GM18508 (cell line): ENCODE measurements at regions not wholly inside any gene's neighbourhood (a gene's known extent, or its start where the extent isn't known, plus 50 kb on each side); places are given as distances from the start of the nearest gene placed in this dataset.
A peak's percentile ranks its signal among the peaks of the same experiment; 100 is the strongest.
"Not testable (repeated sequence)": the region's sequence is repeated elsewhere in the genome, so short reads cannot be mapped to it uniquely, and the experiment has no call there.

ENCODE experiments used
- ATAC-seq: cut with Tn5 transposase; IDR thresholded peaks from one replicate; pipeline ENCODE4 v1.9.1; 2021; ENCODE audit warnings: moderate number of reproducible peaks; ENCODE audit not compliant: insufficient read depth, unreplicated experiment

DNA sequence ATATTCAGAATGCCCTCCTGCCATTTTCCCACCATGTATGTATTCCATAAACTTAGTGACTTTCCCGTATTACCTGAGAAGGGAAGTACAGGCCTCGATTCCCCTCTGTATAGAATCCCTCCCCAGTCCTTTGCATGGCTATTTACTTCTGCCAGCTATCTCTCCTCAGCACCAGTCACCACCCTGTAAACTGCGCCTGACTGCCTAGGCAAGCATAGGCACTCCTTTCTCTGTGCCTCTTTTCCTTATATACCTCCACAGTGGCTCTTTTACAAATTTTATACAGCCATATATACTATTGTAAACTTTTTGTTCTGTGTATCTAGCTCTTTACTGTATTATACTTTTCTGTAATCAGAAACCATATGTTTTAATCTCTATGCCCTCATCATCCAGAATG lies 130.9 kb upstream of the TET2 start:
- no peak for ATAC-seq

DNA sequence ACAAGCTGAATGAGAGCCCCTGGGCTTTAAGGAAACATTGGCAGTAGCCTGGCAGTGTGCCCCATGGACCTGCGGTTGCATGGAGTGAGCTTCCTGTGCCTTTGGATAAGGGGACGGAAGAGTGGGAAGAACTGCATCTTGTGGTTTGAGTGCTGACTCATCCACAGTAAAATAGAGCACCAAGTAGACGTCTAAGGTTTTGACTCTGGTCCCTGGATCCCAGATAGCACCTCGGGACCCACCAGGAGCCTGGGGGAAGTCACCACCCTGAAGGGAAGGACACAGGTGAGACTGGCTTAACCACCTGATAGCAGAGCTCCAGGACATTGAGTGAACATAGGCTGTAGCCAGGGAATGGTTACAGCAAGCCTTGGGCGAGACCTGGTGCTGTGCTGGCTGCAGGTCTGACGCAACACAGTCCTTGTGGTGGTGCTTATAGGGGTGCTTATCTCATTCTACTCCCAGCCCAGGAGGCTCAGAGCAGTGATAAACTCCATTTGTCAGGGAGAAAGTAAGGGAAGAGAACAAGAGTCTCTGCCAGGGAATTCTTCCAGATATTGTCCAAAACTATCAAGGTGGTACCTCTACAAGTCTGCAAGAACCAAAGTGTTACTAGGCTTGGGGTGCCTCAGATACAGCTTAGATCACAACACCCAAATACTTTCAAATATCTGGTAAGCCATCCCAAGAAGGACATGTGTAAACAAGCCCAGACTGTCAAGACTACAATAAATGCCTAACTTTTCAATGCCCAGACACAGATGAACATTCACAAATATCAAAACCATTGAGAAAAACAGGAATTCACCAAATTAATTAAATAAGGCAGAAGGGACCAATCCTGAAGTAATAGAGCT lies 123.6 kb upstream of the TET2 start:
- ATAC-seq: no peak

DNA sequence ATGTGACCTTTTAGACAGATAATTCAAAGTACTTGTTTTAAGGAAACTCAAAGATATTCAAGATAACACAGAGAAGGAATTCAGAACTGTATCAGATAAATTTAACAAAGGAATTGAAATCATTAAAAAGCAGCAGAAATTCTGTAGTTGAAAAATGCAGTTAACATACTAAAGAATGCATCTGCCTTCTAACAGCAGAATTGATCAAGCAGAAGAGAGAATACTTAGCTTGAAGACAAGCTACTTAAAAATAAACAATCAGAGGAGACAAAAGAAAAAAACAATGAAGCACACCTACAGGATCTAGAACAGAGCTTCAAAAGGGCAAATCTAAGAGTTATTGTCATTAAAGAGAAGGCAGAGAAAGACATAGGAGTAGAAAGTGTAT lies 123.0 kb upstream of the TET2 start:
- ATAC-seq: no peak

DNA sequence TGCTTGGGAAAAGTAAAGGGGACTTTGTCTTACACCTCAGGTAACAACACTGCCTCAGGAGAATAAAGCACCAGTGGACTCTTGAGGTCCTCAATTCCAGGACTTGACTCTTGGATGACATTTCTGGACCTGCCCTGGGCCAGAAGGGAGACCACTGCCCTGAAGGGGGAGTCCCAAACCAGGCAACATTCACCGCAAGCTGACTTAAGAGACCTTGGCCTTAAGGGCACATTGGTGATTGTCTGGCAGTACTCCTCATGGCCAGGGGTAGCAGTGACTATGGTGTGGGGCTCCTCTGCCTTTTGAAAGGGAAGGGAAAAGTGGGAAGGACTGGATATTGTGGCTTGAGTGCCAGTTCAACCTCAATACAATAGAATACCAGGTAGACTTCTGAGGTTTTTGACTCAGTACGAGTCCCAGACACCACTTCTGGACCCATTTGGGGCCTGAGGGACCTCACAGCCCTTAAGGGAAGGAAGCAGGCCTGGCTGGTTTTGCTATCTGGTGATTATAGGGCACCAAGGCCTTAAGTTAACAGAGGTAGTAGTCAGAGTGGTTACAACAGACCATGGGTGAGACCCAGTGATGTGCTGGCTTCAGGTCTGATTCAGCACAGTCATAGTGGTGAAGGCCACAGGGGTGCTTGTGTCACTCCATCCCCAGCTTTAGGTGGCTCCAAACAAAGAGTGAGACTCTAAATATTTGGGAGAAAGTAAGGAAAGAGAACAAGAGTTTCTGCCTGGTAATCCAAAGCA lies 121.2 kb upstream of the TET2 start:
- no peak for ATAC-seq

DNA sequence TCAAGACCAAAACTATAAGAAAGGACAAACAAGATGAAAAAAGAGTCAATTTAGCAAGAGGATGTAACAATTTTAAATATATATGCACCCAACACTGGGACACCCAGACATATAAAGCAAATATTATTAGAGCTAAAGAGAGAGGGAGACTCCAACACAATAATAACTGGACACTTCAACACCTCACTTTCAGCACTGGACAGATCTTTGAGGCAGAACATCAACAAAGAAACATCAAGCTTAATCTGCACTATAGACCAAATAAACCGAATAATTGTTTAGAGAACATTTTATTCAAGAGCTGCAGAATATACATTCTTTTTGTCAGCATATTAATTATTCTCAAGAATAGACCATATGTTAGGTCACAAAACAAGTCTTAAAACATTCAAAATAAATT lies 109.7 kb upstream of the TET2 start:
- ATAC-seq: no peak

DNA sequence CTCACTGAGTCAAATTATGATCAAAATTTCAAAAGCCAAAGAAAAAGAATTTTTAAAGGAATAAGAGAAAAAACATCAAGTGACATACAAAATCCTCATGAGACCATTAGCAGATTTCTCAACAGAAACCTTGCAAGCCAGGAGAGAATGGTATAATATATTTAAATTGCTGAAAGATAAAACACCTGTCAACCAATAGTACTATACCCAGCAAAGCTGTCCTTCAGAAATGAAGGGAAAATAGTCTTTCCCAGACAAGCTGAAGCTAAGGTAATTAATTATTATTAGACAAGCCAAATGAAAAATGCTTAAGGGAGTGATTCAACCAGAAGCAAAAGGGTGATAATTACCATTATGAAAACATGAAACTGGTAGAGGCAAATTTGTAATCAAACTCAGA lies 104.2 kb upstream of the TET2 start:
- no peak for ATAC-seq

DNA sequence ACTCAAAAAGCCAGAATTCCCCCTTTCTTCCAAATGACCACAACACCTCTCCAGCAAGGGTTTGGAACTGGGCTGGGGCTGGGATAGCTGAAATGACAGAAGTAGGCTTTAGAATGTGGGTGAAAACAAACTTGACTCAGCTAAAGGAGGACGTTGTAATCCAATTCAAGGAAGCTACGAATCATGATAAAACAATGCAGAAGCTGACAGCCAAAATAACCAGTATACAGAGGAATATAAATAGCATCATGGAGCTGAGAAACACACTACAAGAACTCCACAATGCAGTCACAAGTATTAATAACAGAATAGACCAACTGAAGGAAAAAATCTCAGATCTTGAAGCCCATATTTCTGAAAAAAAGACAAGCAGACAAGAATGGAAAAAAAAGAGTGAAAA lies 95.8 kb upstream of the TET2 start:
- no peak for ATAC-seq

DNA sequence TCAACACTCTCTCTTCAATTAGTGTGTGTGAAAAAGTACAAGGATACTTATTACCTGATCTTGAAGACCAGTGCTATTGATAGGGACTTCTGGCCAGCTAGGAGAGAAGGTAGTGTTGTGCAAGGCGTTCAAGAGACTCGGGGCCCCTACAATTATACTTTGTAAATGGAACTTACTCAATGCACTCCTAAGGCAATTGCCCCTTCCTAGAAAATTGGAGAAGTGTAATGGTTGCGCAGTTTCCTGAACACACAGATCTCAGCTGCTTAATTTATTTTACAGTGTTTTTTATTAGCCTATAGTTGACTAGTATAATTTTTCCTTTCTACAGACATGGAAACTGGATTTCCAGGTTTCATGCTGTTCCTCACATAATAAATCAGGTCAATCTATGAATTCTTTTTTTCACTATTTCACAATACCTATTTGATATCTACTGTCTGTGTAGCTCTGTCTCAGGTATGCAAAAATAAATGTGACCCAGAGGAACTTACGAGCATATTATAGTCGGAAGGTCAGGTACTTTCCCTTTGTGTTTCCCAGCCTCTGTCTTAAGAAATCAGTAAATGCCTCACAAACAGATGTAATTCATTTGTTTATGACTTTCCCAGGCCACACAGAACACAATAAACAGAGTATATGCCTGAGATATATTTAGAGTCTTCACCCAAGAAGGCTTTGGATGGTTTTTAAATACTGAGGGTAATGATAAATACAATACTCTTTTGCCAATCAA lies 89.1 kb upstream of the TET2 start:
- no peak for ATAC-seq

DNA sequence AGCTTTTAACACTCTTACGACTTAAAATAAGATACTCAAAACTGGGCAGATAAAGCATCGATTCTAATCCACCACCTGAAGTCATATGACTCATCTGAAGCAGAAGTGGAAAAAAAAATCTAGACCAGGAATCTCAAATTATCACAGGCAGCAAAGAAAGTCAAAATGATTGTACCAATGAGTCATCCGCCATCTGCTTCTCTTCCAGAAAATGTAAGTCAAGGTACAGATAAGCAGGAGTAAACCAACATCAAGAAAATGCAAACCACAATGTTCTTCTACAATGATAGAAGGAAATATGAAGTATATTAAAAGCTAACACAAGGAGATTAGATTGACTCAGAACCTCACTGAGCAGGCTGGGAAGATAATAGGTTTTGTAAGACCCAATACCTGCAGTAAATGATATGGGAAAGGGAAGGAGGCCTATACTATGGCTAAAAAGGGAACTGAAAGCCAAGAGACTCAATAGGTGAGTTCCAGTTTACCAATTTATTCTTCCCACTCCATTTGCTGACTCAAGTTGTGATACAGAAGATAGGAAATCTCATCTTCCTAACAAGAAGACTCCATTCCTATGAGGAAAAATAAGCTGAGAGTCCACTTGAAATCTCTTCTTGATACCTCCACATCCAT lies 88.4 kb upstream of the TET2 start:
- ATAC-seq: no peak

DNA sequence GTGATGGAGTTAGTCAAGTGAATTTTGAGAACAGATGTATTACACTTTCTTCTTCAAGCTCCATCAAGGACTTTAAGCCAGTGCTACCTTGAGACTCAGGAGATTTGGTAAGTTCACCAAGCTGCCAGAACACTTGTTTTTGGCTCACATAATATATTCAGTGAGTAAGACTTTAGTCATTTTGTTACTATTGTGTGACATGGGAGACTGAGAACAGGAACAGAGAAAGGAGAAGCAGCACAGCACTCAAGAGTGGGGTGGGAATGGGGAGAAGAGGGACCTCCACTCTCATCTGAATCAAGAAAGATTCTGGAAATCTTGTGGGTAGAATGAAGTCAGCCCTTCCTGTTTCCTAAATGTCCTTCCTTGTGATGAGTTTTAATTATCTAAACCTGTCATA lies 87.3 kb upstream of the TET2 start:
- ATAC-seq: peak; percentile 15

DNA sequence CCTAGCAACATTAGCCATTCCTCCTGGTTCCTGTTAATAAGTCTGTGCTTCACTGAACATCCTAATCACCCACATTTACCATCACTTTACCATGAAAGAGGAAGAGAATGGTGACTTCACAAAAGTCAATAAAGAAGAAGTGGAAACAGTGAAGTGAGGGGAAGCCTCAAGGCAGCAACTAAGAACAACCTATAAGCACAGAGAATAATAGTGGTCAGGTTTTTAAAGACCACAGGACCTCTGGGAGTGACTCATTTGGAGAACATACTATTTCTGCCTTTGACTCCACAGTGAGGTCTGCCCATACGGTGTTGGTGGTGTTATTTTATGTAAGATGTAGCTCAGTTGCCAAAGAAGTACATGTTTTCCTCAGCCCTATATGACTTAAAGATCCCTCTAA lies 86.0 kb upstream of the TET2 start:
- ATAC-seq: peak; percentile 91

DNA sequence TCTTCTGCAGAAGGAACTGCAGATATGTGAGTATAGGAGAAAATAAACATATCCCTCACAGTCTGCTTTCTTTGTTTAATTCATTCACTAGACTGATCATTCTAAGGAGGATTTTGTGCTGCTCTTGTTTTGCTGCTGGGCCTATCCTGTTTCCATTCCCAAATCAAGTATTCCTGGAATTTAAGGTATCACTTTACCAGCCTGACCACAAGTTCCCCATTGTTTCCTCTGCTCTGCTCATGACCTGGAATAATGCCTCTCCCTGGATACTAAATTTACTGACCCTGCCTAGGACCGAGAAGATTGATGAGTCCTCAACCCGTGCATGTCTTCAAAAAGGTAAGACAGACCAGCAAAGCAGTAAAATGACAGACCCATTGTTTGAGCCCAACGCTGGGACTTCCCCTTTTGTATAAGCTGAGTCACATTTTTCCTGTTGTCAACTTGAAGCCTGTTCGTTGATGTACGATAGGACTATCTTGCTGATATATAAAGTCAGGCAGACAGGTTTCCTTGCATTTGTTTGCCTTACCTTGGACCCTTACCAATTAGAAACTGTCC lies 85.5 kb upstream of the TET2 start:
- ATAC-seq: no peak

DNA sequence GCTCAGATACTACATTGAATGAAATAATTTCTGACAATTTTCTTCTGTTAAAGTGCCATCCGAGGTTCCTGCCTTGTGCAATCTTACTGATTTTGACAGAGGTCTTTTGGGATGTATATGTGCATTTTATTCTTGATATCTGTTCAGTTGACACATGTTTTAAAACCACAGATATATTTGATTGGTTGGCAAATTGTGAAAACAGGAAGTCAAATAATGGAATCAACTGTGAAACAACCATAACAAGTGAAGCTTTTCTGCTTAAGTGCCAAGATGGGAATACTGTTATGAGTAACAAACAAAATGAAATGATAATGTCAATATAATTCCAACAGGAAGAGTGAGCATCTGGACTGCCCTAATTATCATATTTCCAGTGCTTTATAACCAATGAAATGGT lies 84.9 kb upstream of the TET2 start:
- ATAC-seq: no peak

DNA sequence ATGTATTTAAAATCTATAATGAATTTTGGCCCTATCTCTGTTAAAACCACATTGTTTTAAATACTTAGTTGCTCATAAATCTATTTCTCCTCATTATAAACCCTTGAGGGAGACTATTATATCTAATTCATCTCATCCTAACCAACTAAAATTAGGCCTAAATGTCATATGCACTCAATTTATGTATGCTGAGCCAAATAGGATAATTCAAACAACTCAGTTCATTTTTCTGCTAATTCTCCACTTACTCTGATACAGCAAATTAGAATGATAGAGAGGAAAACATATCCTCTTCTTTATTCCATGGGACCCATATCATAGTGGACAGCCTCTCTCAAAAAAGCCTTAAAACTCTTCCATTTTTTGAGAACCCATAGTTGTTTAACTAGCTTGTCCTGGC lies 80.3 kb upstream of the TET2 start:
- ATAC-seq: no peak

DNA sequence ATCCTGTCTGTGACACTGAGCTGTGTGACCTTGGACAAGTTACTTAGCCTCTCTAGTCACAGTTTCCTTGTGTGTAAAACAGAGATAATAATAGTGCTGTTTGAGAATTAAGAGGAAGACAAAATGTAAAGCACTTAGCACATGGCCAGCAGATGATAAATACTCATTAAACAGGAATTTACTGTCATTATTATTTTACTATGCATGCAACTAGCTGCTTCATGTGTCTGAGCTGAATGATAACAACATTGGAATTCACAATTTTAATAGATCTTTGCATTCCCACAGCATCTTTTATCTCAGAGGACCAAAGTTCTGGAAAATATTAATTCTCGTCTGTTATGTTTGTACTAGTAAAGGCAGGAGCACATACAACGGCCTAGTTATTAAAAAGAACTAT lies 79.2 kb upstream of the TET2 start:
- ATAC-seq: no peak

DNA sequence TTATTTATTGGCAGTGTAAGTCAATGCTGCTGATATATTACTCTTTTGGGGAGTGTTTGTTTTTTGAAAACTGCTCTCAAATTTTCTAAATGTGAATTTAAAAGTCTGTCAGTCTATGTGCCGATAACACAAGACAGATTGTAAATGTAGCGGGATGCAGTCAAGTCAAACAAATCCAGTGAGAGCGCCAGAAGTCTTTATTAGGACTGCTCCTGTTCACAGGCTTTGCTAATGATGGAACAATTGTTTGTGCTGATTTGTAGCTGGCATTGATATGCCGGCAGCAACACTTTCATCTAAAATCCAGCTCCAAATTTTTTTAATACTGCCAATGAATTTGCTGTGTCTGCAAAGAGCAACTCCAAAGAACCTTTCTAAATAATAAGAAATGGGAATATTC lies 78.7 kb upstream of the TET2 start:
- ATAC-seq: no peak

DNA sequence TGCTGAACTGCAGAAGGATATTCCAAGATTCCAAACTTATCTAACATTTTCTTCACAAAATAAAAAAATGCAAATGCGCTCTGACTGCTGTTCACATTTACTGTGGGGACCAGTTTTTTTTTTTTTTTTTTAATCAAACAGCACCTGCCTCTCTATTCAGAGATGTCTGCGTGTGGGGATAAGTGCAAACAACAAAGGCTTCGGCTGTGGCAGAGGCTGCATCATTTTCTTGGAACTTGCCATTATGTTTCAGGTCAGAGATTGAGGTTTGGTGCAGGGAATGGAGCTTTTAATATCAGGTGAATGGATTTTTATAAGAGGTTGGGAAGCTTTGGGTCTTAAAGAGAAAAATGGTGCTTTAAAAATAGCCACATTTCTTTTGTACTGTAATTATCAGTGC lies 78.2 kb upstream of the TET2 start:
- no peak for ATAC-seq

DNA sequence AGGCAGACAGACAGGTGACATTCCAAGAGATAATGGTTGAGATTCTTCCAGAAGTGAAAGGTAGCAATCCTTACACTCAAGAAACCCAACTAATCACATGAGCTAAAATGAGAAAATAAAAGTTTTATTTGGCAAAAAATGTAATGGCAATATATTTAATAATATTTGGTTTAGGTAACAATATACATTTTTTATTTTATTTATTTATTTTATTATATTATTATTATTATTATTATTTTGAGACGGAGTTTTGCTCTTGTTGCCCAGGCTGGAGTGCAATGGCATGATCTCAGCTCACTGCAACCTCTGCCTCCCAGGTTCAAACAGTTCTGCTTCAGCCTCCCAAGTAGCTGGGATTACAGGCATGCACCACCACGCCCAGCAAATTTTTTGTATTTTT lies 74.6 kb upstream of the TET2 start:
- not testable (repeated sequence) for ATAC-seq

DNA sequence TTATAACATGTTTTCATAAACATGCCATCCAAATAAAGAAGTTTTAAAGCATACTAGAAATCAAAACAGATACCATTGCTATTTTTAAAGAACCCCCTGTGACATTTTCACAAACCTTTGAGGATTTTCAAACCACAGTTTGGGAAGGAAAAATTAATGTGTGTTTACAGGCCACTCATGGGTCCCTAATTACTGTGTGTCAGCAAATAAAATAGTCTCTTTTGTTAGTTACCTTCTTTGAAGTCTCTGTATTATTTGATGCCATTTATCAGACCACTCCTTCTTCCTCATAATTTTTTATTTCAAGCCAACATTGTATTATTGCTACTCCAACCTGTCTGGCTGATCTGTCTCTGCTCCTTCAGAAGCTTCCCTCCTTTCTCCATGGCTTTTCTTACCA lies 72.6 kb upstream of the TET2 start:
- no peak for ATAC-seq

DNA sequence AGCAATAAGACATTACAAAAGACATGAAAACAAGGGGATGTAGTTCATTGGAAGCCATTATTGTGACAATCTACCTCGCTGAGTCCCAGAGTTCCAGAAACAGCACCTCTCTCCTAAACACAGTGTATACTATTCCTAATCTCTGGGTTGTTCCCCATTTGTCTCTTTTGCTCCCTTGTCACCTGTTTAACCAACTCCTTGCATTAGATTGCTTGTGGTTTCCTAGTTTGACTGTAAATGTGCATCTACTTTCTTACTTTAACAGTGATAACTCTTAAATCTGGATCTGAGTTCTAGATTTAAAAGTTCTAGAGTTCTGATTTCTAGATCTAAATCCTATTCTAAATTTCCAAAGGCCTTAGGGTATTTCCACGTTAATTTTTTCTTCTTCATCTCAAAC lies 71.6 kb upstream of the TET2 start:
- no peak for ATAC-seq
